Activated naive CD4-positive, alpha-beta T cell treated with anti-CD3 and anti-CD28 coated beads, Interleukin-2, amount 50 U/mL, for 16 hours (primary cell): ENCODE measurements at regions not wholly inside any gene's neighbourhood (a gene's known extent, or its start where the extent isn't known, plus 50 kb on each side); places are given as distances from the start of the nearest gene placed in this dataset.

ENCODE experiments used
- DNase-seq: peaks from one replicate; pipeline ENCODE4 v3.0.0-alpha.2; 2020

GRCh38 chr15:70342554-70343548, 245.1 kb upstream of the TLE3 start:
- DNase-seq = no peak

- DNase-seq = no peak
These were observed 244.4 kb upstream of the TLE3 start for GRCh38 chr15:70342141-70342540.

- DNase-seq = no peak
These were observed 243.8 kb upstream of the TLE3 start for GRCh38 chr15:70341566-70341965.

GRCh38 chr15:70340494-70340870, 242.8 kb upstream of the TLE3 start:
- no peak for DNase-seq

- no peak for DNase-seq
These were observed 242.1 kb upstream of the TLE3 start for GRCh38 chr15:70339571-70340493.

GRCh38 chr15:70337277-70338186, 239.8 kb upstream of the TLE3 start:
- DNase-seq = no peak

GRCh38 chr15:70336425-70337009, 238.8 kb upstream of the TLE3 start:
- no peak for DNase-seq

GRCh38 chr15:70334286-70334685, 236.6 kb upstream of the TLE3 start:
- no peak for DNase-seq

GRCh38 chr15:70329179-70329578, 231.5 kb upstream of the TLE3 start:
- no peak for DNase-seq

- DNase-seq = no peak
These were observed 231.0 kb upstream of the TLE3 start for GRCh38 chr15:70328679-70329115.

- no peak for DNase-seq
These were observed 230.3 kb upstream of the TLE3 start for GRCh38 chr15:70327856-70328678.

GRCh38 chr15:70327328-70327855, 229.7 kb upstream of the TLE3 start:
- no peak for DNase-seq

GRCh38 chr15:70324001-70324974, 226.6 kb upstream of the TLE3 start:
- no peak for DNase-seq

- no peak for DNase-seq
These were observed 225.6 kb upstream of the TLE3 start for GRCh38 chr15:70323111-70323851.

- DNase-seq = no peak
These were observed 224.4 kb upstream of the TLE3 start for GRCh38 chr15:70322051-70322668.

GRCh38 chr15:70321172-70321819, 223.6 kb upstream of the TLE3 start:
- no peak for DNase-seq

GRCh38 chr15:70320482-70320881, 222.8 kb upstream of the TLE3 start:
- DNase-seq = no peak

- DNase-seq = no peak
These were observed 222.4 kb upstream of the TLE3 start for GRCh38 chr15:70320077-70320476.
